ENCODE measurements at regions not wholly inside any gene's neighbourhood (a gene's known extent, or its start where the extent isn't known, plus 50 kb on each side); places are given as distances from the start of the nearest gene placed in this dataset.
"Not testable (repeated sequence)": the region's sequence is repeated elsewhere in the genome, so short reads cannot be mapped to it uniquely, and the experiment has no call there.

DNA sequence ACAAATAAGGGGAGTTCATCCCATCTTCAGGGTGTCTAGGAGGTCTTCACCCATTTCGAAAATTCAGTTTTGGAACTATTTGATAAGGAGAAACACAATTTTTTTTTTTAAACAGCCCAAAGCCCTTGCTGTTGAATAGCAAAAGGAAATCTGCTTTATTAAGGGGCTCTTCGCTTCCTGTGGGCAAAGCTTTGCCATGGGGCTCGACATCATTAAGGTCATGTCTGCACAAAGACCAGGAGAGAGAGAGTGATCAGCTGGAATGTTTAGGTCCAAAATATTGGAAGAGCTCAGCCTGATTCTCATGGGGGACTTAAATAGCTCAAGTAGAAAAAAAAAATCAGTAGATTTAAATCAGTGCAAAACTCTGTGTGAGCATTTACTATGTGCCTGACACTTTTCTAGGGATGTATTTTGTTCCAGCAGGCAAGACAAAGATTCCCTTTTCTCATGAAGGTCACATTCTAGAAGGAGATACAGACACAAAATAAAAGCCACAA lies 564.6 kb upstream of the KLF4 start:
- H3K4me1 Mint-ChIP-seq = no peaks in the 10 kb centered on the region
- H3K27me3 Mint-ChIP-seq = peaks cover 3% of the 10 kb centered on the region
- H3K27ac Mint-ChIP-seq = no peak overlapping the region
- no peak overlapping the region for H3K4me3 Mint-ChIP-seq
- H3K36me3 Mint-ChIP-seq (ENCODE audit: low read depth) = no peaks in the 10 kb centered on the region
- ATAC-seq = no peak
- no peak for DNase-seq
- H3K9me3 Mint-ChIP-seq = no peaks in the 10 kb centered on the region

DNA sequence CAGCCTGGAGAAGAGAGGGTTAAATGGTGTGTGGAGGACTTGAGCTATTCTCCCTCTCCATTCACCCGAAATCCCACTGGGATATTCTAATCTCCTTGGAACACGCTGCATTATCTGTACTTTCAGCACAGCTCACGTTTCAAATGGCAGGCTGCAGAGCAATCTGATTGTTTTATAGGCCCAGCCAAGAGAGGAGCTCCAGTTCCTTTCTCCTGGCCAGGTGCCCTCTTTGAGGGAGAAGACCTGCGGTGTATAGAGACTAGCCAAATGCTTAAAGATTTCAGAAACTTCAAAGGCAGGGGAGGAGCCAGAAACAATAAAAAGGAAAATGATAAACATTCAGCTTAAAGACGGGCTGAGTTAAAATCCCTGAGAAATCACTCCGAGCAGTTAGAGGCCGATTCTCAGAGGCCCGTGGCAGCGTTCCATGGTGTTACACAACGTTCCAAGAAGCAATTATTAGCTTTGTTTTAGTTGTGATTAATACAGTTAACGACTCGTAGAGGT lies 564.0 kb upstream of the KLF4 start:
- no peak for ATAC-seq
- H3K9me3 Mint-ChIP-seq = no peaks in the 10 kb centered on the region
- H3K27ac Mint-ChIP-seq = no peak overlapping the region
- DNase-seq = no peak
- peaks cover 3% of the 10 kb centered on the region for H3K27me3 Mint-ChIP-seq
- H3K4me1 Mint-ChIP-seq = no peaks in the 10 kb centered on the region
- no peaks in the 10 kb centered on the region for H3K36me3 Mint-ChIP-seq (ENCODE audit: low read depth)
- no peak overlapping the region for H3K4me3 Mint-ChIP-seq

DNA sequence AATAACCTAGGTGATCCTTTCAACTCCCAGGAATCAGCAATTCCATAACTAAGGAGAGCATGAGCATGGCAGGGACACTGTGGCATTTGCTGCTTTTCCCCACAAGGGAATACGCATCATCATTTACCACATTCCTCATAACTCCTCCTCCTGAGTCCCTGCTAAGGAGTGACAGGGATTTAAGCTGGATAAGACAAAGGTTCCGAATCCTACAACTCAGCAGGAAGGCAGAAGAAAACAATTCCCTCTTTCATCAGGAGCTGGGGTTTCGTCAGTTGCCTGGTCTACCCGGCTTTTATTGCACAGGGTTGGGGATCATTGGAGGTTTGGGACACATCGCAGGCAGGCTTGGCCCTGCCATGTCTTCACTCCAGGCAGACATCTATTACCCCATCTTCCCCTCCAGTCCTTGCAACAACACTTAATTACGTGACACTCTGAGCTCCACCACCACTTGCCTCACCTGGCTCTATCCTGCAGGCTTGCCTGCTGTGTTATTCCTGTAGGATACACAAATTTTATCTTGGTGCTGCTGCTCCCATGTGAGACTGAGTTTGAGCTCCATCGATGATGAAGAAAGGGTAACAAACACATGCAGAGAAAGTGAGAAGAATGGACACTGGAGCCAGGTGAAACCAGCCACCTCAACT lies 563.0 kb upstream of the KLF4 start:
- no peaks in the 10 kb centered on the region for H3K9me3 Mint-ChIP-seq
- H3K27me3 Mint-ChIP-seq = peaks cover 3% of the 10 kb centered on the region
- H3K27ac Mint-ChIP-seq = no peak overlapping the region
- ATAC-seq (no peak), DNase-seq (no peak)
- no peaks in the 10 kb centered on the region for H3K4me1 Mint-ChIP-seq
- H3K4me3 Mint-ChIP-seq = no peak overlapping the region
- H3K36me3 Mint-ChIP-seq (ENCODE audit: low read depth) = no peaks in the 10 kb centered on the region

DNA sequence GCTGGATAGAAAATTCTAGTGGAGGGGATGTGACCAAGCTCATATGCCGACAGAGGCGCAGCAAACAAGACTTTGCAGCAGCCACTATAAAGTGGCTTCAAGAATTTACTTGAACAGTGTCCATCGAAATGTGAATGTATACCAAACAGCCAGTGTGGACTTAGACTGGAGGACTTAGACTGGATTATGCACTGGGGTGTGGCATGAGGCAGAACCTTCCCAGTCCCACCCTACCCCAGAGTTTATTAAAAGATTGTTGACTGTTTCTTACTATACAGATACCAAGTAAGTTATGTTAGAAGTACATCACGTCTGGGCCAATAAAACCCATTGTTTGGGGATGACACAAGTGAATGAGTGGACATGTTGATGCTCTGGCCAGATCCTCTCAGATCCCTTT lies 561.3 kb upstream of the KLF4 start:
- Mint-ChIP-seq H3K9me3 (no peaks in the 10 kb centered on the region), H3K4me1 (no peaks in the 10 kb centered on the region), H3K27ac (no peak overlapping the region), H3K36me3 (ENCODE audit: low read depth) (no peaks in the 10 kb centered on the region), H3K27me3 (peaks cover 3% of the 10 kb centered on the region), H3K4me3 (no peak overlapping the region)
- ATAC-seq (no peak), DNase-seq (no peak)

DNA sequence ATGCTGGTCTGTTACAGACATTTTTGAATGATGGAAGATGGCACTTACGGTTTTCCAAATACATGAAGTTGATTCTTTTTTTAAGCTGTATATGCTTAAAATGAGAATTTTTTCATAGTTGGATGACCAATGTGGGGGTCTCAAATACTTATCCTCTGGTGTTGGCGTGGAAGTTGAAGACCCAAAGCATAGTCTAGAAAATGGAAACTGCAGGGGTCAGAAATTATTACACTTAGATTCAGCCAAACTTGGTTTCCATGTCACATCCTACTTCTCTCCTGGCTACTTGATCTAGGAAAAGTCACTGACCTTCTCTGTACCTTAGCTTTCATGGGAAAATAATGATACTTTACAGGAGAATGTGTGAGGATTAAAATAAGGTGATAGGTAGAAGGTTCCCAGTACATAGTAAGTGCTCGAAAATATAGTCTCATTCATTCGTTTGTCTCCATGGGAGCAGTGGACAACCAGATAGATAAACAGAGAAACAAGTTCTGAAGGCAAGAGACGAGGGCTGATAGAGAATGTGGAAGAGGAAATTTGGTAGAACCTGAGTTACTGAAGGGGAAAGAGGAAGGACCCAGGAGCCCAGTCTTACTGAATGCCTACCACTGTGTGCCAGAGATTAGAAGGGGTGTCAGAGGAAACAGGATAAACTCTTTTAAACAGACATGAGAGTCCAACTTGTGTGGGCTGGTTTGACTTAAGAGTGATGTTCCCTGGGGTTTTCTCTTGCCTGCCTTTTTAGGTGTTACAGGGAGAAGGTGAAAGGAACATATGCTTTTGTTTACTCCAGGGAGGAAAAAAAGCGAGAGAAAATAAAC lies 560.3 kb upstream of the KLF4 start:
- Mint-ChIP-seq H3K4me3 (no peak overlapping the region), H3K9me3 (no peaks in the 10 kb centered on the region), H3K36me3 (ENCODE audit: low read depth) (no peaks in the 10 kb centered on the region), H3K4me1 (no peaks in the 10 kb centered on the region), H3K27me3 (peaks cover 3% of the 10 kb centered on the region), H3K27ac (no peak overlapping the region)
- ATAC-seq (no peak), DNase-seq (no peak)

DNA sequence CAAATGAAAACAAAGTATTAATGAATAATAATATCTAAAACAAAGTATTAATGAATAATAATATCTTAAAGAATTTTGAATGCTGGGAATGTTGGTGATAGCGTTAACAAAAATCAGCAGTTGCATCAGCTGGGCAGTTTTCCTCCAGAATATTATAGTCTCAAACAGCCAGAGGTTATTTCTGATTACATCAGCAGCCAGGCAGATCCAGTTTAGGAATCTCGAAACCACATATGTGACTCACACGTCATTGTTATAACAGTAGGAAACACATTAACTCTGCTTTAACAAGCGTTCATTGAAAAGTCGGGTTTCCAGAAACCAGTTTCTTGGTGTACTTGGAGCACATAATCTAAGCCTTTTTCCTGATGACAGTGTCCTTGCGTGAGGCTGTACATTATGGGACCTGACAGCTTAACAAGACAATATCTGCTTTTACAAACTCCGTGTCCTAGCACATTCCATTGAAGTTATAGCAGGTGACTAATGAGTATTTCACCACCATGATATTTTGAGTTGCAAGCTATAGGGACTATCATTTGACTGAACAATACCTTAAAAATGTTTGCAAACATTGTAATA lies 559.5 kb upstream of the KLF4 start:
- ATAC-seq (no peak), DNase-seq (no peak)
- Mint-ChIP-seq H3K4me3 (no peak overlapping the region), H3K4me1 (no peaks in the 10 kb centered on the region), H3K27ac (no peak overlapping the region), H3K9me3 (no peaks in the 10 kb centered on the region), H3K36me3 (ENCODE audit: low read depth) (no peaks in the 10 kb centered on the region), H3K27me3 (peaks cover 3% of the 10 kb centered on the region)

DNA sequence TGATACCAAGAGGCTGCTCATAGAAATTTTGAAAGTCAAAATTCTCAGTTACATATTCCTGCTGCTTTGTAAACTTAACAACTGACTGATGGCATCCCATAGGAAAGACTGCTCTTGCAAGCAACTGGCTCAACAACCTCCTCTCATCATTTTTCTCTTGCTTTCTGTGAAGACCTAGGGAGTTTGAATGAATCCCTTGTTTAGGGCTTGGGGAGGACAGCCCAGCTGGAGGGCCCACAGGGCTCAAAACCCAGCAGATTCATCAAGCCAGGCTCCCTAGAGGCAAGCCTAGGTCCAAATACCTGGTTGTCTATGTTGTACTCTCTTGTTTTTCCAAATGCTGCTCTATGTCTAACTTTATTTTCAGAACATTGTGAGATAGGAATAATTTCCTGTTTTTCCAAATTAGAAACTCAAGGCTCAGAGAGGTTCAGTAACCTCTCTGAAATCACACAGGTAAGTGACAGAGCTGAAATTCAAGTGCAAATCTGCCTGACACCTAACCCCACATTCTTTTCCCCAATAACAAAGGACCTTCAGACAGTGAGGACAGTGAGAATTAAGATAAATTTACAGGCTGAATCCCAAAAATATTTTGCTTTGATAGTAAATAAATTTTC lies 558.9 kb upstream of the KLF4 start:
- Mint-ChIP-seq H3K4me3 (no peak overlapping the region), H3K36me3 (ENCODE audit: low read depth) (no peaks in the 10 kb centered on the region), H3K4me1 (no peaks in the 10 kb centered on the region), H3K9me3 (peaks cover 2% of the 10 kb centered on the region), H3K27me3 (peaks cover 3% of the 10 kb centered on the region), H3K27ac (no peak overlapping the region)
- DNase-seq (no peak), ATAC-seq (no peak)

DNA sequence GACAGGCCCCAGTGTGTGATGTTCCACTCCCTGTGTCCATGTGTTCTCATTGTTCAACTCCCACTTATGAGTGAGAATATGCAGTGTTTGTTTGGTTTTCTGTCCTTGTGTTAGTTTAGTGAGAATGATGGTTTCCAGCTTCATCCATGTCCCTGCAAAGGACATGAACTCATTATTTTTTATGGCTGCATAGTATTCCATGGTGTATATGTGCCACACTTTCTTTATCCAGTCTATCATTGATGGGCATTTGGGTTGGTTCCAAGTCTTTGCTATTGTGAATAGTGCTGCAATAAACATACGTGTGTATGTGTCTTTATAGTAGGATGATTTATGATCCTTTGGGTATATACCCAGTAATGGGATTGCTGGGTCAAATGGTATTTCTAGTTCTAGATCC lies 558.2 kb upstream of the KLF4 start:
- not testable (repeated sequence) for H3K27me3 Mint-ChIP-seq; ATAC-seq; H3K36me3 Mint-ChIP-seq (ENCODE audit: low read depth); H3K4me1 Mint-ChIP-seq; H3K9me3 Mint-ChIP-seq; DNase-seq; H3K4me3 Mint-ChIP-seq; H3K27ac Mint-ChIP-seq

DNA sequence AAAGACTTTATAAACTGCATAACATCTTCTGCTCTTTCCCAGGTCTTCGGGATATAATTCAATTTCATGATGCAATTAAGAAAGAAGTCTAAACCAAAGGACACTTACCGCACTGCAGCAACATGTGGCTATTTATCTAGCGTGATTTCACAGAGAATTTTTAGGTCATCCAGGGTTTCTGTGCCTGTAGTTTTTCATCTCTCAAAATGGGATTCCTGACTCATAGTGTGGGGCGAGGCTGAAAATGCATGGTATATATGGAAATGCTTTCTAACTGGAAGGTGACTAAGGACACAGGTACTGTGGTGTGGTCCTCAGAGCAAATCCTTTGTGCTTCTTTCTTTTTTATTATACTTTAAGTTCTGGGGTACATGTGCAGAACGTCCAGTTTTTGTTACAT lies 557.7 kb upstream of the KLF4 start:
- peaks cover 4% of the 10 kb centered on the region for H3K9me3 Mint-ChIP-seq
- DNase-seq = no peak

DNA sequence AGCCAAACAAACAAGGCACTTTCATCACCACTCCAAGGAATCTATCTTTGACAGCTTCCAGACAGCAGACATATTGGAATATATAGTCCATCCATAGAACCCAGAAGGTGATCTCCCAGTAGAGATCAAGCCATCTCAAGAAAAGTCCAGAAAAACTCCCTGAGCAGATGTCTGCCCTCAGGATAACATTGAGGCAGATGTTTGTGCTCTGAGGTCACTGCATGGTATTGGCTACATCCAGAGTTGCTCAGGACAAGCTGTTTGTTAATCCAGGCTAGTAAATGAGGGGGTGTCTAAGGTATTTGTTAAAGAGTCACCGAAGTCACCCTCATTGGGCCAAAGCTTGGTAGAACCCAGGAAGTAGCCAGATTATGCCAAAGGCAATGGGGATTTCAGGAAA lies 556.3 kb upstream of the KLF4 start:
- ATAC-seq (no peak), DNase-seq (no peak)
- H3K27ac Mint-ChIP-seq = no peak overlapping the region
- no peaks in the 10 kb centered on the region for H3K27me3 Mint-ChIP-seq
- H3K4me3 Mint-ChIP-seq = no peak overlapping the region
- H3K9me3 Mint-ChIP-seq = peaks cover 8% of the 10 kb centered on the region
- no peaks in the 10 kb centered on the region for H3K36me3 Mint-ChIP-seq (ENCODE audit: low read depth)
- no peaks in the 10 kb centered on the region for H3K4me1 Mint-ChIP-seq

More for the DNA sequence above, 557.7 kb upstream of the KLF4 start:
- ATAC-seq = no peak
- Mint-ChIP-seq H3K36me3 (ENCODE audit: low read depth) (no peaks in the 10 kb centered on the region), H3K4me1 (no peaks in the 10 kb centered on the region), H3K4me3 (no peak overlapping the region), H3K27me3 (no peaks in the 10 kb centered on the region), H3K27ac (no peak overlapping the region)

DNA sequence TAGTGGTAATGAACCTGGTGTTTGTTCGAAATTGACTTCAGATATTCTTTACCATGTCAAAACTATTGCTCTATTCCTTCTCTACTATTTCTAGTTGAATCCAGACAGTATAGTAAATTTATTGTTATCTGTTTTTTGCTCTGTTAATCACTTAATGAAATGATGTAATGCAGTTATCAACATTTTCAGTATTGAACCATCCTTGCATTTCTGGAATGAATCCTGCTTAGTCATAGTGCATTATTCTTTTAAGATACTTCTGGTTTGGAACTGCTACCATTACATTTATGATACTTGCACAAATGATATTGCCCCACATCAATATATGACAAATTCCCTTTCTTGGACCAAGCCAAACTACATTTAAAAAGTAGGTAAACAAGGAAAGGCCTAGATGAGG lies 554.0 kb upstream of the KLF4 start:
- Mint-ChIP-seq H3K27me3 (no peaks in the 10 kb centered on the region), H3K27ac (no peak overlapping the region), H3K36me3 (ENCODE audit: low read depth) (no peaks in the 10 kb centered on the region), H3K4me1 (no peaks in the 10 kb centered on the region), H3K9me3 (peaks cover 8% of the 10 kb centered on the region), H3K4me3 (no peak overlapping the region)
- ATAC-seq (no peak), DNase-seq (no peak)

DNA sequence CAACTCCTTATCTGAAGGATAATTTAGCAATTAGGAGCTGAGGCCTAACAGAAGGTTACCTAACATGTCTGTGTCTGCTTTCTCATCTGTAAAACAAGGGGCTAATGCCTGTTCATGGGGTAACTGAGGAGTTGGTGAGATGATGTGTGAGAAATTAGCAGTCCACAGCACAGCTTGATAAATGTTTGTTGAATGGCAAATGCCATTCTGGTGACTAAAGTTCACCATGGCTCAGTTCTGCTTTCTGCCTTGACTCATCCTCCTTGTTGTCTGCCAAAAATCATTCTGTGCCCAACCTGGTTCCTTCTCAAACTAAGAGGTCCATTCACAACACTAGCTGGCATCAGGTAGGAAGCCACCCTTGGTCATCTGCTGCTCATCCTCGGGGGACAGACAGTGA lies 552.0 kb upstream of the KLF4 start:
- ATAC-seq (no peak), DNase-seq (no peak)
- no peak overlapping the region for H3K27ac Mint-ChIP-seq

DNA sequence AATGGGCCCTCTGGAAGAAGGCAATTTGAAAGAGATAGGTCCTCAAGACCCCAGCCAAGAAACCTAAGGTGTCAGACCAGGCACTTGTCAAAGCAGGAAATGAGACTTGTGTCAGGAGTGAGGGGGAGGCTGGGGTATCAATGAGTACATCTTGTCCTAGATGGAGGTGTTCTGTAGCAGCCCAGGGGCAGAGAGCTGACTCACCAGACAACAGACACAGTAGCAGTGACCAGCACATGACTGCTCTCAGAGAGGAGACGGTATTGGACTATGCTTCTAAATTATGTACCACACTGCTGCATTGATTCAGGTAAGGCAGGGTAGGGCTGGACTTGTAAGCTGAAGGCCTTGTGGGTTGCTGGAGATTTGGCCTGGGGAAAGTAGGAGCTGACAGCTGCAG lies 551.2 kb upstream of the KLF4 start:
- ATAC-seq = no peak

More for the DNA sequence above, 552.0 kb upstream of the KLF4 start:
- Mint-ChIP-seq H3K9me3 (peaks cover 8% of the 10 kb centered on the region), H3K36me3 (ENCODE audit: low read depth) (no peaks in the 10 kb centered on the region), H3K27me3 (no peaks in the 10 kb centered on the region), H3K4me3 (no peak overlapping the region), H3K4me1 (no peaks in the 10 kb centered on the region)

DNA sequence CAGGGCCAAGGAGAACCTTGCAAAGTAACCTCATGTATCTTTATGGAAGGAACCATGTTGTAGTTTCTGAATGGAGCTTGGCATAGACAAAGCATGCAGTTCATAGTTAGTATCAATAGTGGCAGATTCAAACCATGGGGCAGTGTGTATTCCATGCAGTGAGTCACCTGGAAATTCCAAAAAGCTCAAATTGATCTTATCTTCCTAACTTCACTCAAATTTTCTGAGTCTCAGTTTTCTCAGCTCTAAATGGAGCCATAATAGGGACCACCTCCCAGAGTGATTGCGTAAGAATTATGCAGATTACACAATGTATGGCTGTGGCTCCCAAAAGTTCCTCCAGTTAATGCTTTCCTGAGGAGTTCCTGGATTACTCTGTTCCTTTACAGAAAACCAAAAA lies 549.9 kb upstream of the KLF4 start:
- Mint-ChIP-seq H3K9me3 (peaks cover 8% of the 10 kb centered on the region), H3K4me1 (no peaks in the 10 kb centered on the region), H3K36me3 (ENCODE audit: low read depth) (no peaks in the 10 kb centered on the region), H3K4me3 (no peak overlapping the region), H3K27me3 (no peaks in the 10 kb centered on the region), H3K27ac (no peak overlapping the region)
- ATAC-seq (no peak), DNase-seq (no peak)

More for the DNA sequence above, 551.2 kb upstream of the KLF4 start:
- no peak for DNase-seq
- Mint-ChIP-seq H3K27ac (no peak overlapping the region), H3K9me3 (peaks cover 8% of the 10 kb centered on the region), H3K27me3 (no peaks in the 10 kb centered on the region), H3K4me3 (no peak overlapping the region), H3K36me3 (ENCODE audit: low read depth) (no peaks in the 10 kb centered on the region), H3K4me1 (no peaks in the 10 kb centered on the region)
